Activated CD8-positive, alpha-beta memory T cell treated with anti-CD3 and anti-CD28 coated beads, Interleukin-2, amount 10 ng/mL, durations not matched to agents 7 days and 5 days (primary cell): ENCODE measurements at regions not wholly inside any gene's neighbourhood (a gene's known extent, or its start where the extent isn't known, plus 50 kb on each side); places are given as distances from the start of the nearest gene placed in this dataset.

Source experiments
- ATAC-seq: fragments of 150-1000 bp; cut with Tn5 transposase; one replicate; pipeline ENCODE4 v1.10.0; 2021; ENCODE audit warnings: moderate library complexity
- CTCF ChIA-PET: fragments of 350-600 bp; sonication (Branson Sonifier 250); formaldehyde crosslinking; loops from one replicate; lab custom pipeline; 2021; ENCODE audit warnings: antibody characterized with exemption; lab: Charles Lee
- DNase-seq: peaks from one replicate; pipeline ENCODE4 v3.0.0-alpha.2; 2020
- H3K27ac Mint-ChIP-seq: one replicate; pipeline ENCODE4 v1.8.0; 2021; ENCODE audit warnings: mild to moderate bottlenecking, mixed read lengths
- H3K27me3 Mint-ChIP-seq: one replicate; pipeline ENCODE4 v1.8.0; 2021; ENCODE audit warnings: mixed read lengths
- H3K36me3 Mint-ChIP-seq: one replicate; pipeline ENCODE4 v1.8.0; 2021; ENCODE audit warnings: mild to moderate bottlenecking, mixed read lengths
- H3K4me1 Mint-ChIP-seq: one replicate; pipeline ENCODE4 v1.8.0; 2021; ENCODE audit warnings: mixed read lengths
- H3K4me3 Mint-ChIP-seq: one replicate; pipeline ENCODE4 v1.8.0; 2021; ENCODE audit warnings: mild to moderate bottlenecking, moderate library complexity, mixed read lengths
- H3K9me3 Mint-ChIP-seq: one replicate; pipeline ENCODE4 v1.8.0; 2022; ENCODE audit warnings: low read depth, mixed read lengths

DNA sequence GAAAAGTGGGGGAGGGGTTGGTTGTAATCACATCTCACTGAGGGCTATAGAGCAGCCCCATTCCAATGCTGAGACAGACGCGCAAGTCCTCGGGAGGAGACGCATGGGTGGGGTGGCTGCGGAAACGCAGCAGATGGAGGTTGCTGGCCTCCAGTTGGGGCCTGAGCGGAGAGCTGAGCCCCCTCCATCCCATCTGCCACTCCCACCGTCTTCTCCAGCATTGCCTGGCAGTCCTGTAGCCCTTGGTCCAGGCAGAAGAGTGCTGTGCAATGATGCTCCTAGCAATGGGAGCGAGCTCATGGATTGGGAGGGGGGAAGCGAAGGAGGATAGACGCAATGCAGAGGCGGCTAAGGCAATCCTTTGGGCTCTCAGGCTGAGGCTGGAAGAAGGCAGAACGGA is 79.4 kb upstream of the GLRA1 start:
- H3K27ac Mint-ChIP-seq: no peak overlapping the region
- DNase-seq (no peak), ATAC-seq (no peak)
- H3K4me3 Mint-ChIP-seq: no peak overlapping the region
- no peaks in the 10 kb centered on the region for H3K4me1 Mint-ChIP-seq
- no peaks in the 10 kb centered on the region for H3K27me3 Mint-ChIP-seq
- CTCF ChIA-PET: no interaction called here
- peaks cover 2% of the 10 kb centered on the region for H3K9me3 Mint-ChIP-seq
- H3K36me3 Mint-ChIP-seq: no peaks in the 10 kb centered on the region
